ENCODE measurements at regions not wholly inside any gene's neighbourhood (a gene's known extent, or its start where the extent isn't known, plus 50 kb on each side); places are given as distances from the start of the nearest gene placed in this dataset.

GRCh38 chr18:60601249-60601648 lies 228.7 kb upstream of the MC4R start:
- Histone ChIP-seq H3K36me3 (replicated peaks in 1 of 2; ENCODE audit: control insufficient read depth in 1 of 2, insufficient read depth in 2 of 2, low read length in 2 of 2) (no peaks in the 10 kb centered on the region), H3K4me2 (replicated peaks; ENCODE audit: extremely low read depth, low read length, poor library complexity, severe bottlenecking) (no peak overlapping the region), H4K20me1 (ENCODE audit: insufficient read depth, low read length) (no peaks in the 10 kb centered on the region), H3K9me3 (replicated peaks in 1 of 2; ENCODE audit: control insufficient read depth in 1 of 2, insufficient read depth in 1 of 2, low read length in 2 of 2) (no peaks in the 10 kb centered on the region), H3K4me3 (replicated peaks in 1 of 3; ENCODE audit: low read depth in 2 of 3, low read length in 3 of 3) (no peak overlapping the region), H3K4me1 (ENCODE audit: control insufficient read depth in 1 of 2, insufficient read depth in 2 of 2, low read length in 2 of 2) (no peaks in the 10 kb centered on the region), H3K27ac (ENCODE audit: low read depth in 1 of 2, low read length in 2 of 2) (no peak overlapping the region), H2AFZ (ENCODE audit: insufficient read depth, low read depth, low read length, poor library complexity, severe bottlenecking) (no peak overlapping the region), H3K79me2 (ENCODE audit: insufficient read depth, low read length) (no peaks in the 10 kb centered on the region), H3K27me3 (ENCODE audit: control insufficient read depth in 2 of 2, insufficient read depth in 2 of 2, low read length in 2 of 2) (no peaks in the 10 kb centered on the region), H3K9ac (ENCODE audit: insufficient read depth, low read length, poor library complexity, severe bottlenecking) (no peak overlapping the region)
- intact Hi-C loops (cut with micrococcal nuclease): no loop called here
- WGBS (ENCODE audit: insufficient coverage): no CpG with 5 or more reads among the region's 2 CpGs
- Mint-ChIP-seq H3K4me3 (no peak overlapping the region), H3K27ac (no peak overlapping the region), H3K9me3 (no peaks in the 10 kb centered on the region), H3K27me3 (ENCODE audit: low read depth in 3 of 3) (no peaks in the 10 kb centered on the region), H3K4me1 (peaks cover 2% of the 10 kb centered on the region), H3K36me3 (no peaks in the 10 kb centered on the region)
- TF ChIP-seq CTCF (IDR thresholded peaks at IDR 0.05): no peak
- DNase-seq: no peak

GRCh38 chr18:60623331-60623730 lies 250.8 kb upstream of the MC4R start:
- no CpG with 5 or more reads among the region's 5 CpGs for WGBS (ENCODE audit: insufficient coverage)
- no peak for TF ChIP-seq CTCF (IDR thresholded peaks at IDR 0.05)
- H3K4me3 Mint-ChIP-seq: no peak overlapping the region

More at GRCh38 chr18:60623331-60623730, 250.8 kb upstream of the MC4R start:
- Histone ChIP-seq H3K9ac (ENCODE audit: insufficient read depth, low read length, poor library complexity, severe bottlenecking) (no peak overlapping the region), H3K4me3 (replicated peaks in 1 of 3; ENCODE audit: low read depth in 2 of 3, low read length in 3 of 3) (no peak overlapping the region), H3K4me1 (ENCODE audit: control insufficient read depth in 1 of 2, insufficient read depth in 2 of 2, low read length in 2 of 2) (no peaks in the 10 kb centered on the region), H3K27me3 (ENCODE audit: control insufficient read depth in 2 of 2, insufficient read depth in 2 of 2, low read length in 2 of 2) (no peaks in the 10 kb centered on the region), H3K9me3 (replicated peaks in 1 of 2; ENCODE audit: control insufficient read depth in 1 of 2, insufficient read depth in 1 of 2, low read length in 2 of 2) (no peaks in the 10 kb centered on the region), H2AFZ (ENCODE audit: insufficient read depth, low read depth, low read length, poor library complexity, severe bottlenecking) (no peak overlapping the region), H3K79me2 (ENCODE audit: insufficient read depth, low read length) (no peaks in the 10 kb centered on the region), H3K27ac (ENCODE audit: low read depth in 1 of 2, low read length in 2 of 2) (no peak overlapping the region), H3K36me3 (replicated peaks in 1 of 2; ENCODE audit: control insufficient read depth in 1 of 2, insufficient read depth in 2 of 2, low read length in 2 of 2) (no peaks in the 10 kb centered on the region), H4K20me1 (ENCODE audit: insufficient read depth, low read length) (no peaks in the 10 kb centered on the region), H3K4me2 (replicated peaks; ENCODE audit: extremely low read depth, low read length, poor library complexity, severe bottlenecking) (no peak overlapping the region)
- H3K27me3 Mint-ChIP-seq (ENCODE audit: low read depth in 3 of 3): peaks cover 0 to 2% (median 0%) of the 10 kb centered on the region in 3 donors
- peaks cover 0 to 1% (median 0%) of the 10 kb centered on the region in 7 donors for H3K9me3 Mint-ChIP-seq
- no peaks in the 10 kb centered on the region for H3K36me3 Mint-ChIP-seq
- no peak overlapping the region for H3K27ac Mint-ChIP-seq
- no peak for DNase-seq
- peaks cover 4% of the 10 kb centered on the region for H3K4me1 Mint-ChIP-seq
- intact Hi-C loops (cut with micrococcal nuclease): no loop called here
